GM23338 (cell line): ENCODE measurements at regions not wholly inside any gene's neighbourhood (a gene's known extent, or its start where the extent isn't known, plus 50 kb on each side); places are given as distances from the start of the nearest gene placed in this dataset.

ENCODE experiments used
- CREB1 ChIP-seq: fragments of 250-450 bp; sonication (Bioruptor Pico); IDR thresholded peaks from 2 replicates; pipeline ENCODE4 v1.5.0; 2020; ENCODE audit warnings: low read depth, mild to moderate bottlenecking, moderate library complexity
- EZH2 ChIP-seq: fragments of 200-600 bp; sonication (generic); IDR thresholded peaks from one replicate; pipeline ENCODE4 v1.8.0; 2017; ENCODE audit warnings: antibody characterized with exemption, mild to moderate bottlenecking, low read depth; ENCODE audit not compliant: unreplicated experiment
- EZH2phosphoT487 ChIP-seq: fragments of 200-600 bp; sonication (generic); IDR thresholded peaks from one replicate; pipeline ENCODE4 v1.8.1; 2018; ENCODE audit warnings: antibody characterized with exemption; ENCODE audit not compliant: unreplicated experiment
- POLR2AphosphoS5 ChIP-seq: IDR thresholded peaks from 2 replicates; pipeline ENCODE4 v1.6.1; 2016; ENCODE audit warnings: antibody characterized with exemption, low read depth
- TF ChIP-seq, protein P1 (sequence below), 2 experiments: fragments of 200-600 bp in 1 of 2; sonication (generic) in 1 of 2; conservative IDR thresholded peaks; 2 replicates each; pipeline versions ENCODE4 v1.5.1 to v1.6.1; 2016 to 2017; ENCODE audit warnings: antibody characterized with exemption in 2 of 2, low read depth in 2 of 2, mild to moderate bottlenecking in 2 of 2, moderate library complexity in 1 of 2
- TF ChIP-seq, protein P2 (sequence below): IDR thresholded peaks from 2 replicates; pipeline ENCODE4 v1.6.1; 2016; ENCODE audit warnings: antibody characterized with exemption
- TF ChIP-seq, protein P3 (sequence below): IDR thresholded peaks from one replicate; pipeline ENCODE4 v1.6.1; 2018; ENCODE audit warnings: antibody characterized with exemption; ENCODE audit not compliant: unreplicated experiment

DNA sequence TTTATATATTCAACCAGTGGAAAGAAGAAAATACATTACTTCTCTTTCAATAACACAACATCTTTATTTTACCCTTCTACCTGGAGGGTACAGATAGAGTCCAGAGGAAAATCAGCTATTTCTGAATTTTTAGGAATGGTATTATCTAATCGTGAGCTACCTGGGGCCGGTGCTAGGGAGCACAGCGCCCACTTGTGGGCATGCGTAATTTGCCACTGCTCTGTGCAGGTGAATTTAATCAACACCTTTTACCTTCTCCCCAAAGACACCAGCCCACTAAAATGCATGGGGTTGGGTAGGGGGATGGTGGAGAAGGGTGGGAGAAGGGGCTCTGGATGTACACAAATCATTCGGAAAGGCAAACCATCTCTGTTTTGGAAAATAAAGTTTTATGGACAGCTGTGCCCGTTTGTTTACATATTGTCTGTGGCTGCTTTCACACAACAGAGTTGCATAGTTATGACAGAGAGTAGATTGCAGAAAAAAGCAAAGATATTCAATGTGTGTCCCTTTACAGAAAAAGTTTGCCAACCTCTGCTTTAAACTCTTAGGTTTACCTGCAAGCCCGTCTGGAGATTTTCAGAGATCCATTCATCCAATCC is 51.5 kb upstream of the DCC start:
- TF ChIP-seq, protein P1, sequence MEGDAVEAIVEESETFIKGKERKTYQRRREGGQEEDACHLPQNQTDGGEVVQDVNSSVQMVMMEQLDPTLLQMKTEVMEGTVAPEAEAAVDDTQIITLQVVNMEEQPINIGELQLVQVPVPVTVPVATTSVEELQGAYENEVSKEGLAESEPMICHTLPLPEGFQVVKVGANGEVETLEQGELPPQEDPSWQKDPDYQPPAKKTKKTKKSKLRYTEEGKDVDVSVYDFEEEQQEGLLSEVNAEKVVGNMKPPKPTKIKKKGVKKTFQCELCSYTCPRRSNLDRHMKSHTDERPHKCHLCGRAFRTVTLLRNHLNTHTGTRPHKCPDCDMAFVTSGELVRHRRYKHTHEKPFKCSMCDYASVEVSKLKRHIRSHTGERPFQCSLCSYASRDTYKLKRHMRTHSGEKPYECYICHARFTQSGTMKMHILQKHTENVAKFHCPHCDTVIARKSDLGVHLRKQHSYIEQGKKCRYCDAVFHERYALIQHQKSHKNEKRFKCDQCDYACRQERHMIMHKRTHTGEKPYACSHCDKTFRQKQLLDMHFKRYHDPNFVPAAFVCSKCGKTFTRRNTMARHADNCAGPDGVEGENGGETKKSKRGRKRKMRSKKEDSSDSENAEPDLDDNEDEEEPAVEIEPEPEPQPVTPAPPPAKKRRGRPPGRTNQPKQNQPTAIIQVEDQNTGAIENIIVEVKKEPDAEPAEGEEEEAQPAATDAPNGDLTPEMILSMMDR (conservative IDR thresholded peaks at IDR 0.05; ENCODE audit: low read depth in 2 of 2): peak; percentile 92 to 99
- TF ChIP-seq POLR2AphosphoS5 (no peak), EZH2 (no peak), EZH2phosphoT487 (no peak), CREB1 (CRISPR knock-in tag) (no peak)
- TF ChIP-seq, protein P2, sequence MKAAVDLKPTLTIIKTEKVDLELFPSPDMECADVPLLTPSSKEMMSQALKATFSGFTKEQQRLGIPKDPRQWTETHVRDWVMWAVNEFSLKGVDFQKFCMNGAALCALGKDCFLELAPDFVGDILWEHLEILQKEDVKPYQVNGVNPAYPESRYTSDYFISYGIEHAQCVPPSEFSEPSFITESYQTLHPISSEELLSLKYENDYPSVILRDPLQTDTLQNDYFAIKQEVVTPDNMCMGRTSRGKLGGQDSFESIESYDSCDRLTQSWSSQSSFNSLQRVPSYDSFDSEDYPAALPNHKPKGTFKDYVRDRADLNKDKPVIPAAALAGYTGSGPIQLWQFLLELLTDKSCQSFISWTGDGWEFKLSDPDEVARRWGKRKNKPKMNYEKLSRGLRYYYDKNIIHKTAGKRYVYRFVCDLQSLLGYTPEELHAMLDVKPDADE: no peak
- TF ChIP-seq, protein P3, sequence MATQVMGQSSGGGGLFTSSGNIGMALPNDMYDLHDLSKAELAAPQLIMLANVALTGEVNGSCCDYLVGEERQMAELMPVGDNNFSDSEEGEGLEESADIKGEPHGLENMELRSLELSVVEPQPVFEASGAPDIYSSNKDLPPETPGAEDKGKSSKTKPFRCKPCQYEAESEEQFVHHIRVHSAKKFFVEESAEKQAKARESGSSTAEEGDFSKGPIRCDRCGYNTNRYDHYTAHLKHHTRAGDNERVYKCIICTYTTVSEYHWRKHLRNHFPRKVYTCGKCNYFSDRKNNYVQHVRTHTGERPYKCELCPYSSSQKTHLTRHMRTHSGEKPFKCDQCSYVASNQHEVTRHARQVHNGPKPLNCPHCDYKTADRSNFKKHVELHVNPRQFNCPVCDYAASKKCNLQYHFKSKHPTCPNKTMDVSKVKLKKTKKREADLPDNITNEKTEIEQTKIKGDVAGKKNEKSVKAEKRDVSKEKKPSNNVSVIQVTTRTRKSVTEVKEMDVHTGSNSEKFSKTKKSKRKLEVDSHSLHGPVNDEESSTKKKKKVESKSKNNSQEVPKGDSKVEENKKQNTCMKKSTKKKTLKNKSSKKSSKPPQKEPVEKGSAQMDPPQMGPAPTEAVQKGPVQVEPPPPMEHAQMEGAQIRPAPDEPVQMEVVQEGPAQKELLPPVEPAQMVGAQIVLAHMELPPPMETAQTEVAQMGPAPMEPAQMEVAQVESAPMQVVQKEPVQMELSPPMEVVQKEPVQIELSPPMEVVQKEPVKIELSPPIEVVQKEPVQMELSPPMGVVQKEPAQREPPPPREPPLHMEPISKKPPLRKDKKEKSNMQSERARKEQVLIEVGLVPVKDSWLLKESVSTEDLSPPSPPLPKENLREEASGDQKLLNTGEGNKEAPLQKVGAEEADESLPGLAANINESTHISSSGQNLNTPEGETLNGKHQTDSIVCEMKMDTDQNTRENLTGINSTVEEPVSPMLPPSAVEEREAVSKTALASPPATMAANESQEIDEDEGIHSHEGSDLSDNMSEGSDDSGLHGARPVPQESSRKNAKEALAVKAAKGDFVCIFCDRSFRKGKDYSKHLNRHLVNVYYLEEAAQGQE: no peak
